ENCODE measurements at regions not wholly inside any gene's neighbourhood (a gene's known extent, or its start where the extent isn't known, plus 50 kb on each side); places are given as distances from the start of the nearest gene placed in this dataset.

DNA sequence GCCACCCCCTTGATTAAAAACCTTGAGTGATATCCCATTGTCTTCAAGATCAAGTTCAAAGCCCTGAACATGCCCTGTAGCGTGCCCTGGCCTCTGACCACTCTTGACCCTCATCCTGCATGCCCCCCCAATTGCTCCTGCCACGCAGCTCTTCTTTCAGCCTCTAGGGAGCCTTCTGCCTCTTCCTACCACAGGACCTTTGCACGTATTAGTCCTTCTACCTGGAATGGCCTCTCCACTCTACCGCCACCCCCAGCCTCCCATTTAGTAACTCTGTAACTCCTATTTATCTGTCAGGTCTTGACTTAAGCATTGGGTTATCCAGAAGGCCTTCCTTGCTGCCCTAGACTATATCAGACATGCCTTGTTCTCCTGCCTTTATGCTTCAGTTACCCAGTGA is 203.6 kb downstream of the TRIM29 start:
- TF ChIP-seq EZH2 (IDR thresholded peaks at IDR 0.05; ENCODE audit: insufficient read depth, poor library complexity, severe bottlenecking) (no peak), EZH2phosphoT487 (IDR thresholded peaks at IDR 0.05; ENCODE audit: insufficient read depth, low read depth) (no peak)

Measured in GM23248 (cell line).